ENCODE measurements at regions not wholly inside any gene's neighbourhood (a gene's known extent, or its start where the extent isn't known, plus 50 kb on each side); places are given as distances from the start of the nearest gene placed in this dataset.

DNA sequence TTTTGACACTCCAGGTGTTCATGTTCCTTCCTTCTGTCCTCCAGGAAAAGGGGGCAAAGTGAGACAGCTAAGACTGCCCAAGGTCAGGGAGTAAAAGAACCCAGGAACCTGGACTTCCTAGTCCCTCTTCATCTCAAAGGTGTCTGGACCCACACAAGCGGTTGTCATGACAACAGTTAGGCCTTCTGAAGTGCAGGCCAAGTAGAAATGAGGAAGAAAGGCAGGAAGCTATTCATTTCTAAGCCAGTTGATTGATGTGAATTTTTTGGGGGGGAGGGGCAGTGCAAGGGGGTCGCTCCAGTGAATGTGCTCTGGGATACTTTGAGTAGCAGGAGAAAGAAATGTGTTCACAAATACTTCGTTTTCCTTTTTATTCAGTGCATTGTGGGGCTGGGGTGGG is 114.3 kb downstream of the NAV1 start:
- CTCF ChIA-PET = interaction anchor here (0.6 to 1.8 kb wide), 2 partner anchors 51 to 140 kb away, joined by 3 to 6 read pairs; no protein-coding TSS in a partner anchor
- POLR2A ChIA-PET = interaction anchor here (0.6 kb wide), 1 partner anchor 95 kb away, joined by 4 read pairs; no protein-coding TSS in a partner anchor
- H3K27me3 ChIP-seq (ENCODE audit: control insufficient read depth, insufficient read depth, low read length) = no peaks in the 10 kb centered on the region
- TF ChIP-seq, protein P1, sequence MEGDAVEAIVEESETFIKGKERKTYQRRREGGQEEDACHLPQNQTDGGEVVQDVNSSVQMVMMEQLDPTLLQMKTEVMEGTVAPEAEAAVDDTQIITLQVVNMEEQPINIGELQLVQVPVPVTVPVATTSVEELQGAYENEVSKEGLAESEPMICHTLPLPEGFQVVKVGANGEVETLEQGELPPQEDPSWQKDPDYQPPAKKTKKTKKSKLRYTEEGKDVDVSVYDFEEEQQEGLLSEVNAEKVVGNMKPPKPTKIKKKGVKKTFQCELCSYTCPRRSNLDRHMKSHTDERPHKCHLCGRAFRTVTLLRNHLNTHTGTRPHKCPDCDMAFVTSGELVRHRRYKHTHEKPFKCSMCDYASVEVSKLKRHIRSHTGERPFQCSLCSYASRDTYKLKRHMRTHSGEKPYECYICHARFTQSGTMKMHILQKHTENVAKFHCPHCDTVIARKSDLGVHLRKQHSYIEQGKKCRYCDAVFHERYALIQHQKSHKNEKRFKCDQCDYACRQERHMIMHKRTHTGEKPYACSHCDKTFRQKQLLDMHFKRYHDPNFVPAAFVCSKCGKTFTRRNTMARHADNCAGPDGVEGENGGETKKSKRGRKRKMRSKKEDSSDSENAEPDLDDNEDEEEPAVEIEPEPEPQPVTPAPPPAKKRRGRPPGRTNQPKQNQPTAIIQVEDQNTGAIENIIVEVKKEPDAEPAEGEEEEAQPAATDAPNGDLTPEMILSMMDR (IDR thresholded peaks at IDR 0.05; ENCODE audit: low read depth, low read length) = no peak
- DNase-seq (ENCODE audit: low read depth, low spot score) = no peak
- H3K9me3 ChIP-seq (ENCODE audit: control insufficient read depth, insufficient read depth, low read length) = no peaks in the 10 kb centered on the region; the same call in 1 of the 2 replicates
- no peak overlapping the region for H3K27ac ChIP-seq (ENCODE audit: low read depth, low read length)
- H3K4me3 ChIP-seq (ENCODE audit: low read depth, low read length) = no peak overlapping the region

- CTCF ChIA-PET = interaction anchor here (1.0 kb wide), 1 partner anchor 55 kb away, joined by 4 read pairs; no protein-coding TSS in a partner anchor
- no peak overlapping the region for H3K27ac ChIP-seq (ENCODE audit: low read depth, low read length)
- H3K27me3 ChIP-seq (ENCODE audit: control insufficient read depth, insufficient read depth, low read length) = no peaks in the 10 kb centered on the region
- POLR2A ChIA-PET = no interaction called here
- TF ChIP-seq, protein P1 (IDR thresholded peaks at IDR 0.05; ENCODE audit: low read depth, low read length) = no peak
- H3K9me3 ChIP-seq (ENCODE audit: control insufficient read depth, insufficient read depth, low read length) = no peaks in the 10 kb centered on the region; the same call in 1 of the 2 replicates
- no peak overlapping the region for H3K4me3 ChIP-seq (ENCODE audit: low read depth, low read length)
- DNase-seq (ENCODE audit: low read depth, low spot score) = no peak
These were observed 115.0 kb downstream of the NAV1 start for GRCh38 chr1:201653883-201654282.

DNA sequence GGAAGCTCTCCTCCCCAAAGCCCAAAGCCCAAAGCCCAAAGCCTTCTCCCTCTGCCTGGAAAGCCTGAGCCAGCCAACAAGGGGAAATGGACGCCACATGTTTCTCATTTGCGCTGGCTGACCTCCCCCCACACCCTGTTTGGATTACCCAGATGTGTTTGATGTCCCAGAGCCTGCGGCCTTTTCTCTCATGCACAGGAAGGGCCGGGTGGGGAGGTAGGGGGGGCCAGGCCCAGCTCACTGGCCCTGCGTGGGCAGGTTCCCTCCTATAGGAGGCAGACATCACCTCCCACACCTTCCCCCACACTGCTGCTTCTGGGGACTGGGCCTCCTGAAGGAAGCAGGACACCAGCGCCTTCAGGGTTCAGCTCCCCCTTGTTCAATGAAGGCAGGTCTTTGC is 116.3 kb downstream of the NAV1 start:
- Histone ChIP-seq H3K27me3 (ENCODE audit: control insufficient read depth, insufficient read depth, low read length) (no peaks in the 10 kb centered on the region), H3K4me3 (ENCODE audit: low read depth, low read length) (peak overlapping the region; percentile 22; the same call in 1 of the 2 replicates), H3K9me3 (ENCODE audit: control insufficient read depth, insufficient read depth, low read length) (no peaks in the 10 kb centered on the region; the same call in 1 of the 2 replicates), H3K27ac (ENCODE audit: low read depth, low read length) (peak overlapping the region; percentile 57)
- DNase-seq (ENCODE audit: low read depth, low spot score) = no peak
- TF ChIP-seq, protein P1 (IDR thresholded peaks at IDR 0.05; ENCODE audit: low read depth, low read length) = peak; percentile 32
- POLR2A ChIA-PET = interaction anchor here (0.8 to 1.5 kb wide), 4 partner anchors 23 to 138 kb away, joined by 3 to 7 read pairs (median 4); no protein-coding TSS in a partner anchor
- CTCF ChIA-PET = interaction anchor here (0.7 to 1.5 kb wide), 4 partner anchors 28 to 95 kb away, joined by 3 to 4 read pairs (median 3); no protein-coding TSS in a partner anchor

GRCh38 chr1:201655910-201656309 is 117.0 kb downstream of the NAV1 start:
- no peaks in the 10 kb centered on the region for H3K27me3 ChIP-seq (ENCODE audit: control insufficient read depth, insufficient read depth, low read length)
- DNase-seq (ENCODE audit: low read depth, low spot score) = no peak
- ChIA-PET CTCF (interaction anchor here (1.0 to 1.5 kb wide), 4 partner anchors 36 to 96 kb away, joined by 3 to 4 read pairs (median 3); no protein-coding TSS in a partner anchor), POLR2A (interaction anchor here (0.9 to 1.5 kb wide), 5 partner anchors 20 to 116 kb away, joined by 4 to 7 read pairs (median 5); no protein-coding TSS in a partner anchor)
- H3K27ac ChIP-seq (ENCODE audit: low read depth, low read length) = peak overlapping the region; percentile 57
- no peaks in the 10 kb centered on the region for H3K9me3 ChIP-seq (ENCODE audit: control insufficient read depth, insufficient read depth, low read length)
- TF ChIP-seq, protein P1 (IDR thresholded peaks at IDR 0.05; ENCODE audit: low read depth, low read length) = no peak
- no peak overlapping the region for H3K4me3 ChIP-seq (ENCODE audit: low read depth, low read length)

- ChIA-PET POLR2A (interaction anchor here (0.6 to 1.5 kb wide), 7 partner anchors 20 to 875 kb away, joined by 3 to 7 read pairs (median 4); no protein-coding TSS in a partner anchor), CTCF (interaction anchor here (0.6 to 1.5 kb wide), 5 partner anchors 37 to 97 kb away, joined by 3 to 5 read pairs (median 3); no protein-coding TSS in a partner anchor)
- Histone ChIP-seq H3K27ac (ENCODE audit: low read depth, low read length) (peak overlapping the region; percentile 57), H3K9me3 (ENCODE audit: control insufficient read depth, insufficient read depth, low read length) (no peaks in the 10 kb centered on the region), H3K4me3 (ENCODE audit: low read depth, low read length) (no peak overlapping the region), H3K27me3 (ENCODE audit: control insufficient read depth, insufficient read depth, low read length) (no peaks in the 10 kb centered on the region)
- DNase-seq (ENCODE audit: low read depth, low spot score) = no peak
- TF ChIP-seq, protein P1 (IDR thresholded peaks at IDR 0.05; ENCODE audit: low read depth, low read length) = peak; percentile 2; the same call in 1 of the 2 replicates
These were observed 117.5 kb downstream of the NAV1 start for GRCh38 chr1:201656311-201657032.
